ENCODE measurements at regions not wholly inside any gene's neighbourhood (a gene's known extent, or its start where the extent isn't known, plus 50 kb on each side); places are given as distances from the start of the nearest gene placed in this dataset.

GRCh38 chr1:79929356-79929755 is 922.8 kb upstream of the ADGRL4 start:
- Histone ChIP-seq H3K27ac (ENCODE audit: low read depth in 2 of 2, low read length in 1 of 2) (no peak overlapping the region), H3K27me3 (ENCODE audit: control insufficient read depth in 1 of 2, insufficient read depth in 2 of 2, low read length in 2 of 2) (no peaks in the 10 kb centered on the region), H3K4me3 (ENCODE audit: low read depth in 1 of 2, low read length in 2 of 2) (no peak overlapping the region), H3K36me3 (ENCODE audit: control insufficient read depth in 2 of 2, insufficient read depth in 2 of 2, low read length in 1 of 2) (no peaks in the 10 kb centered on the region), H3K9me3 (ENCODE audit: control insufficient read depth in 2 of 2, insufficient read depth in 1 of 2, low read depth in 1 of 2, low read length in 1 of 2) (peaks cover 0 to 6% of the 10 kb centered on the region in 2 donors), H3K4me1 (ENCODE audit: control insufficient read depth in 2 of 2, insufficient read depth in 2 of 2, low read length in 1 of 2) (no peaks in the 10 kb centered on the region)
- WGBS, 2 donors: 95 to 97% methylated on average over 2 of the region's 2 CpGs

GRCh38 chr1:79928901-79929300 is 922.4 kb upstream of the ADGRL4 start:
- Histone ChIP-seq H3K9me3 (ENCODE audit: control insufficient read depth in 2 of 2, insufficient read depth in 1 of 2, low read depth in 1 of 2, low read length in 1 of 2) (peaks cover 0 to 10% of the 10 kb centered on the region in 2 donors), H3K27ac (ENCODE audit: low read depth in 2 of 2, low read length in 1 of 2) (no peak overlapping the region), H3K36me3 (ENCODE audit: control insufficient read depth in 2 of 2, insufficient read depth in 2 of 2, low read length in 1 of 2) (no peaks in the 10 kb centered on the region), H3K4me1 (ENCODE audit: control insufficient read depth in 2 of 2, insufficient read depth in 2 of 2, low read length in 1 of 2) (no peaks in the 10 kb centered on the region), H3K4me3 (ENCODE audit: low read depth in 1 of 2, low read length in 2 of 2) (no peak overlapping the region), H3K27me3 (ENCODE audit: control insufficient read depth in 1 of 2, insufficient read depth in 2 of 2, low read length in 2 of 2) (no peaks in the 10 kb centered on the region)
- WGBS, 2 donors: 47 to 54% methylated on average over 2 of the region's 2 CpGs

- Histone ChIP-seq H3K36me3 (ENCODE audit: control insufficient read depth in 2 of 2, insufficient read depth in 2 of 2, low read length in 1 of 2) (no peaks in the 10 kb centered on the region), H3K9me3 (ENCODE audit: control insufficient read depth in 2 of 2, insufficient read depth in 1 of 2, low read depth in 1 of 2, low read length in 1 of 2) (peaks cover 0 to 5% of the 10 kb centered on the region in 2 donors), H3K27ac (ENCODE audit: low read depth in 2 of 2, low read length in 1 of 2) (no peak overlapping the region), H3K4me3 (ENCODE audit: low read depth in 1 of 2, low read length in 2 of 2) (no peak overlapping the region), H3K27me3 (ENCODE audit: control insufficient read depth in 1 of 2, insufficient read depth in 2 of 2, low read length in 2 of 2) (no peaks in the 10 kb centered on the region), H3K4me1 (ENCODE audit: control insufficient read depth in 2 of 2, insufficient read depth in 2 of 2, low read length in 1 of 2) (no peaks in the 10 kb centered on the region)
- 35 to 55% methylated on average over 1 of the region's 1 CpG for WGBS, 2 donors
These were observed 914.6 kb upstream of the ADGRL4 start for GRCh38 chr1:79920960-79921669.

GRCh38 chr1:79914896-79915295 is 908.4 kb upstream of the ADGRL4 start:
- H3K9me3 ChIP-seq (ENCODE audit: control insufficient read depth in 2 of 2, insufficient read depth in 1 of 2, low read depth in 1 of 2, low read length in 1 of 2): no peaks in the 10 kb centered on the region
- H3K4me1 ChIP-seq (ENCODE audit: control insufficient read depth in 2 of 2, insufficient read depth in 2 of 2, low read length in 1 of 2): no peaks in the 10 kb centered on the region
- H3K4me3 ChIP-seq (ENCODE audit: low read depth in 1 of 2, low read length in 2 of 2): no peak overlapping the region
- no peak overlapping the region for H3K27ac ChIP-seq (ENCODE audit: low read depth in 2 of 2, low read length in 1 of 2)
- 70 to 73% methylated on average over 1 of the region's 1 CpG for WGBS, 2 donors
- H3K27me3 ChIP-seq (ENCODE audit: control insufficient read depth in 1 of 2, insufficient read depth in 2 of 2, low read length in 2 of 2): no peaks in the 10 kb centered on the region
- H3K36me3 ChIP-seq (ENCODE audit: control insufficient read depth in 2 of 2, insufficient read depth in 2 of 2, low read length in 1 of 2): no peaks in the 10 kb centered on the region

GRCh38 chr1:79912813-79913212 is 906.3 kb upstream of the ADGRL4 start:
- WGBS, 2 donors: 37 to 38% methylated on average over 4 of the region's 4 CpGs
- no peaks in the 10 kb centered on the region for H3K36me3 ChIP-seq (ENCODE audit: control insufficient read depth in 2 of 2, insufficient read depth in 2 of 2, low read length in 1 of 2)
- H3K4me3 ChIP-seq (ENCODE audit: low read depth in 1 of 2, low read length in 2 of 2): no peak overlapping the region
- H3K4me1 ChIP-seq (ENCODE audit: control insufficient read depth in 2 of 2, insufficient read depth in 2 of 2, low read length in 1 of 2): no peaks in the 10 kb centered on the region
- no peaks in the 10 kb centered on the region for H3K27me3 ChIP-seq (ENCODE audit: control insufficient read depth in 1 of 2, insufficient read depth in 2 of 2, low read length in 2 of 2)
- H3K27ac ChIP-seq (ENCODE audit: low read depth in 2 of 2, low read length in 1 of 2): no peak overlapping the region
- H3K9me3 ChIP-seq (ENCODE audit: control insufficient read depth in 2 of 2, insufficient read depth in 1 of 2, low read depth in 1 of 2, low read length in 1 of 2): no peaks in the 10 kb centered on the region

GRCh38 chr1:79903321-79903720 is 896.8 kb upstream of the ADGRL4 start:
- 47 to 66% methylated on average over 3 of the region's 3 CpGs for WGBS, 2 donors

GRCh38 chr1:79902418-79902817 is 895.9 kb upstream of the ADGRL4 start:
- no peak overlapping the region for H3K27ac ChIP-seq (ENCODE audit: low read depth in 2 of 2, low read length in 1 of 2)
- H3K9me3 ChIP-seq (ENCODE audit: control insufficient read depth in 2 of 2, insufficient read depth in 1 of 2, low read depth in 1 of 2, low read length in 1 of 2): no peaks in the 10 kb centered on the region
- no peaks in the 10 kb centered on the region for H3K36me3 ChIP-seq (ENCODE audit: control insufficient read depth in 2 of 2, insufficient read depth in 2 of 2, low read length in 1 of 2)
- H3K4me3 ChIP-seq (ENCODE audit: low read depth in 1 of 2, low read length in 2 of 2): no peak overlapping the region
- H3K27me3 ChIP-seq (ENCODE audit: control insufficient read depth in 1 of 2, insufficient read depth in 2 of 2, low read length in 2 of 2): no peaks in the 10 kb centered on the region
- 87% methylated on average over 4 of the region's 4 CpGs for WGBS, 2 donors
- H3K4me1 ChIP-seq (ENCODE audit: control insufficient read depth in 2 of 2, insufficient read depth in 2 of 2, low read length in 1 of 2): no peaks in the 10 kb centered on the region

More at GRCh38 chr1:79903321-79903720, 896.8 kb upstream of the ADGRL4 start:
- no peaks in the 10 kb centered on the region for H3K27me3 ChIP-seq (ENCODE audit: control insufficient read depth in 1 of 2, insufficient read depth in 2 of 2, low read length in 2 of 2)
- H3K9me3 ChIP-seq (ENCODE audit: control insufficient read depth in 2 of 2, insufficient read depth in 1 of 2, low read depth in 1 of 2, low read length in 1 of 2): no peaks in the 10 kb centered on the region
- H3K36me3 ChIP-seq (ENCODE audit: control insufficient read depth in 2 of 2, insufficient read depth in 2 of 2, low read length in 1 of 2): no peaks in the 10 kb centered on the region
- H3K4me3 ChIP-seq (ENCODE audit: low read depth in 1 of 2, low read length in 2 of 2): no peak overlapping the region
- H3K27ac ChIP-seq (ENCODE audit: low read depth in 2 of 2, low read length in 1 of 2): no peak overlapping the region
- no peaks in the 10 kb centered on the region for H3K4me1 ChIP-seq (ENCODE audit: control insufficient read depth in 2 of 2, insufficient read depth in 2 of 2, low read length in 1 of 2)

GRCh38 chr1:79899914-79900313 is 893.4 kb upstream of the ADGRL4 start:
- 75% methylated on average over 4 of the region's 4 CpGs for WGBS, 2 donors
- Histone ChIP-seq H3K4me3 (ENCODE audit: low read depth in 1 of 2, low read length in 2 of 2) (no peak overlapping the region), H3K27ac (ENCODE audit: low read depth in 2 of 2, low read length in 1 of 2) (no peak overlapping the region), H3K9me3 (ENCODE audit: control insufficient read depth in 2 of 2, insufficient read depth in 1 of 2, low read depth in 1 of 2, low read length in 1 of 2) (no peaks in the 10 kb centered on the region), H3K27me3 (ENCODE audit: control insufficient read depth in 1 of 2, insufficient read depth in 2 of 2, low read length in 2 of 2) (no peaks in the 10 kb centered on the region), H3K36me3 (ENCODE audit: control insufficient read depth in 2 of 2, insufficient read depth in 2 of 2, low read length in 1 of 2) (no peaks in the 10 kb centered on the region), H3K4me1 (ENCODE audit: control insufficient read depth in 2 of 2, insufficient read depth in 2 of 2, low read length in 1 of 2) (no peaks in the 10 kb centered on the region)

- 78 to 82% methylated on average over 2 of the region's 2 CpGs for WGBS, 2 donors
- H3K27ac ChIP-seq (ENCODE audit: low read depth in 2 of 2, low read length in 1 of 2): no peak overlapping the region
- H3K4me3 ChIP-seq (ENCODE audit: low read depth in 1 of 2, low read length in 2 of 2): no peak overlapping the region
- H3K4me1 ChIP-seq (ENCODE audit: control insufficient read depth in 2 of 2, insufficient read depth in 2 of 2, low read length in 1 of 2): no peaks in the 10 kb centered on the region
- H3K9me3 ChIP-seq (ENCODE audit: control insufficient read depth in 2 of 2, insufficient read depth in 1 of 2, low read depth in 1 of 2, low read length in 1 of 2): no peaks in the 10 kb centered on the region
- H3K36me3 ChIP-seq (ENCODE audit: control insufficient read depth in 2 of 2, insufficient read depth in 2 of 2, low read length in 1 of 2): no peaks in the 10 kb centered on the region
- H3K27me3 ChIP-seq (ENCODE audit: control insufficient read depth in 1 of 2, insufficient read depth in 2 of 2, low read length in 2 of 2): no peaks in the 10 kb centered on the region
These were observed 889.6 kb upstream of the ADGRL4 start for GRCh38 chr1:79896140-79896539.

GRCh38 chr1:79895573-79895972 is 889.0 kb upstream of the ADGRL4 start:
- Histone ChIP-seq H3K4me3 (ENCODE audit: low read depth in 1 of 2, low read length in 2 of 2) (no peak overlapping the region), H3K4me1 (ENCODE audit: control insufficient read depth in 2 of 2, insufficient read depth in 2 of 2, low read length in 1 of 2) (no peaks in the 10 kb centered on the region), H3K27me3 (ENCODE audit: control insufficient read depth in 1 of 2, insufficient read depth in 2 of 2, low read length in 2 of 2) (no peaks in the 10 kb centered on the region), H3K36me3 (ENCODE audit: control insufficient read depth in 2 of 2, insufficient read depth in 2 of 2, low read length in 1 of 2) (no peaks in the 10 kb centered on the region), H3K9me3 (ENCODE audit: control insufficient read depth in 2 of 2, insufficient read depth in 1 of 2, low read depth in 1 of 2, low read length in 1 of 2) (no peaks in the 10 kb centered on the region), H3K27ac (ENCODE audit: low read depth in 2 of 2, low read length in 1 of 2) (no peak overlapping the region)
- WGBS, 2 donors: 61 to 72% methylated on average over 2 of the region's 2 CpGs

Data from esophagus (tissue), 2 donors.